ENCODE measurements at regions not wholly inside any gene's neighbourhood (a gene's known extent, or its start where the extent isn't known, plus 50 kb on each side); places are given as distances from the start of the nearest gene placed in this dataset.
A peak's percentile ranks its signal among the peaks of the same experiment; 100 is the strongest.

GRCh38 chr22:49658902-49659280, 168.8 kb downstream of the BRD1 start (continued):
- TF ChIP-seq, protein P1, sequence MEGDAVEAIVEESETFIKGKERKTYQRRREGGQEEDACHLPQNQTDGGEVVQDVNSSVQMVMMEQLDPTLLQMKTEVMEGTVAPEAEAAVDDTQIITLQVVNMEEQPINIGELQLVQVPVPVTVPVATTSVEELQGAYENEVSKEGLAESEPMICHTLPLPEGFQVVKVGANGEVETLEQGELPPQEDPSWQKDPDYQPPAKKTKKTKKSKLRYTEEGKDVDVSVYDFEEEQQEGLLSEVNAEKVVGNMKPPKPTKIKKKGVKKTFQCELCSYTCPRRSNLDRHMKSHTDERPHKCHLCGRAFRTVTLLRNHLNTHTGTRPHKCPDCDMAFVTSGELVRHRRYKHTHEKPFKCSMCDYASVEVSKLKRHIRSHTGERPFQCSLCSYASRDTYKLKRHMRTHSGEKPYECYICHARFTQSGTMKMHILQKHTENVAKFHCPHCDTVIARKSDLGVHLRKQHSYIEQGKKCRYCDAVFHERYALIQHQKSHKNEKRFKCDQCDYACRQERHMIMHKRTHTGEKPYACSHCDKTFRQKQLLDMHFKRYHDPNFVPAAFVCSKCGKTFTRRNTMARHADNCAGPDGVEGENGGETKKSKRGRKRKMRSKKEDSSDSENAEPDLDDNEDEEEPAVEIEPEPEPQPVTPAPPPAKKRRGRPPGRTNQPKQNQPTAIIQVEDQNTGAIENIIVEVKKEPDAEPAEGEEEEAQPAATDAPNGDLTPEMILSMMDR (IDR thresholded peaks at IDR 0.05 in 2 of 3, conservative IDR thresholded peaks at IDR 0.05 in 1 of 3; ENCODE audit: borderline replicate concordance in 1 of 3, insufficient read depth in 1 of 3, low read depth in 2 of 3, low read length in 2 of 3): no peak
- TF ChIP-seq, protein P2, sequence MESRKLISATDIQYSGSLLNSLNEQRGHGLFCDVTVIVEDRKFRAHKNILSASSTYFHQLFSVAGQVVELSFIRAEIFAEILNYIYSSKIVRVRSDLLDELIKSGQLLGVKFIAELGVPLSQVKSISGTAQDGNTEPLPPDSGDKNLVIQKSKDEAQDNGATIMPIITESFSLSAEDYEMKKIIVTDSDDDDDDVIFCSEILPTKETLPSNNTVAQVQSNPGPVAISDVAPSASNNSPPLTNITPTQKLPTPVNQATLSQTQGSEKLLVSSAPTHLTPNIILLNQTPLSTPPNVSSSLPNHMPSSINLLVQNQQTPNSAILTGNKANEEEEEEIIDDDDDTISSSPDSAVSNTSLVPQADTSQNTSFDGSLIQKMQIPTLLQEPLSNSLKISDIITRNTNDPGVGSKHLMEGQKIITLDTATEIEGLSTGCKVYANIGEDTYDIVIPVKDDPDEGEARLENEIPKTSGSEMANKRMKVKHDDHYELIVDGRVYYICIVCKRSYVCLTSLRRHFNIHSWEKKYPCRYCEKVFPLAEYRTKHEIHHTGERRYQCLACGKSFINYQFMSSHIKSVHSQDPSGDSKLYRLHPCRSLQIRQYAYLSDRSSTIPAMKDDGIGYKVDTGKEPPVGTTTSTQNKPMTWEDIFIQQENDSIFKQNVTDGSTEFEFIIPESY (IDR thresholded peaks at IDR 0.05; ENCODE audit: extremely low read depth, insufficient replicate concordance, low read length): no peak

DNA sequence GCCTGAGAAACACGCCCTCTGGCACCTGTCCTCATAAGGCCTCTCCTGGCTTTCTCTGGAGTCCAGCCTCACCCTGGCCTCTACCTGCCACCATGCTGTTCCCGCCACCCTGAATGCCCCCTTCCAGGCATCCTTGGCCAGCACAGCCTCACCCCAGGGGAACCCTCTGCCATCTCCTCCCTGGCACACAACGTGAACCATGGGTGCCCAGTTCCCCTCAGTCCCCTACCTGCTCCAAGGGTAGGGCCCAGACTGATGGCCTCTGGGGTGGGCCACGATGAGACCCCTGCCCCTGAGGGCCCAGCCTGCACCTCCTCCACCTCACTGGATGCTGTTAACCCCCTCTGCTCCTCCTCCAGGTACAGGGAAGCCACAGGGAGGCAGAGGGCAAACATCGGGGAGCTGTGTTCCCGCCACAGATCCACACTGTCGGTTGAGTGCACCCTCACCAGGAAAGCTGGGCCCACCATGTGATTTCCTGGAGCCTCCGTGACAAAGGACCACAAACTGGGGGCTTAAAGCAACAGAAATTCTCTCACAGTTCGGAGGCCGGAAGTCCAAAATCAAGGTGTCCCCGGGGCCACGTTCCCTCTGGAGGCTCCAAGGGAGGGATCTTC, 169.6 kb downstream of the BRD1 start:
- Histone ChIP-seq H3K27me3 (ENCODE audit: insufficient read depth, low read length) (0 out of 2 replicates have a peak, but pooled peaks cover 5% of the 10 kb centered on the region), H3K4me2 (ENCODE audit: low read length) (peak overlapping the region; percentile 76; the same call in 1 of the 2 replicates), H3K4me3 (replicated peaks in 1 of 2; ENCODE audit: low read depth in 1 of 2, low read length in 2 of 2) (no peak overlapping the region; a peak in 1 of 4 replicates), H3K9me2 (ENCODE audit: insufficient read depth) (no peaks in the 10 kb centered on the region), H3K9ac (ENCODE audit: low read length) (no peak overlapping the region), H2AFZ (ENCODE audit: low read depth, low read length, poor library complexity, severe bottlenecking) (no peak overlapping the region), H4K20me1 (ENCODE audit: insufficient read depth) (no peaks in the 10 kb centered on the region), H3K36me3 (ENCODE audit: control insufficient read depth in 1 of 2, insufficient read depth in 2 of 2, low read length in 2 of 2) (peaks cover 0 to 9% of the 10 kb centered on the region in 2 experiments; a peak in 2 of 4 replicates), H3K9me3 (ENCODE audit: control insufficient read depth in 1 of 2, insufficient read depth in 1 of 2, low read depth in 1 of 2, low read length in 2 of 2) (no peaks in the 10 kb centered on the region), H3K27ac (ENCODE audit: low read depth, low read length) (peak overlapping the region; percentile 82), H3K4me1 (ENCODE audit: control insufficient read depth in 1 of 2, insufficient read depth in 2 of 2, low read length in 2 of 2) (peaks cover 3 to 12% of the 10 kb centered on the region in 2 experiments; a peak in 3 of 4 replicates), H3K79me2 (ENCODE audit: insufficient read depth, low read length) (peaks cover 37% of the 10 kb centered on the region)
- intact Hi-C loops (cut with micrococcal nuclease): no loop called here
- DNase-seq (ENCODE audit: low read depth, low spot score) (no peak), ATAC-seq (no peak)
- POLR2A ChIA-PET: no interaction called here
- BruUV-seq (replicated peaks): no TSS peak
- CTCF ChIA-PET: no interaction called here
- RAD21 ChIA-PET (ENCODE audit: low non-redundant PET in 1 of 2, low total read pairs in 2 of 2, uncharacterized antibody in 2 of 2, unreplicated experiment in 2 of 2): no interaction called here
- TF ChIP-seq ZFX (IDR thresholded peaks at IDR 0.05) (no peak), POLR2AphosphoS5 (IDR thresholded peaks at IDR 0.05; ENCODE audit: low read depth, low read length) (no peak), ZNF274 (IDR thresholded peaks at IDR 0.05; ENCODE audit: low read depth, low read length) (no peak), EZH2 (IDR thresholded peaks at IDR 0.05) (no peak), ELF1 (IDR thresholded peaks at IDR 0.05; ENCODE audit: borderline replicate concordance, low read depth) (no peak), SP1 (IDR thresholded peaks at IDR 0.05; ENCODE audit: low read depth) (no peak), MAX (IDR thresholded peaks at IDR 0.05) (no peak), SRF (IDR thresholded peaks at IDR 0.05; ENCODE audit: low read depth) (no peak), CBX3 (IDR thresholded peaks at IDR 0.05; ENCODE audit: low read depth) (no peak), EZH2phosphoT487 (IDR thresholded peaks at IDR 0.05; ENCODE audit: borderline replicate concordance) (no peak), SIN3A (IDR thresholded peaks at IDR 0.05; ENCODE audit: low read depth) (no peak), FOSL1 (IDR thresholded peaks at IDR 0.05; ENCODE audit: low read depth) (no peak), YY1 (IDR thresholded peaks at IDR 0.05; ENCODE audit: extremely low read depth, insufficient replicate concordance, low read depth, low read length) (no peak), EGR1 (IDR thresholded peaks at IDR 0.05; ENCODE audit: low read depth) (no peak)
- TF ChIP-seq, protein P3, sequence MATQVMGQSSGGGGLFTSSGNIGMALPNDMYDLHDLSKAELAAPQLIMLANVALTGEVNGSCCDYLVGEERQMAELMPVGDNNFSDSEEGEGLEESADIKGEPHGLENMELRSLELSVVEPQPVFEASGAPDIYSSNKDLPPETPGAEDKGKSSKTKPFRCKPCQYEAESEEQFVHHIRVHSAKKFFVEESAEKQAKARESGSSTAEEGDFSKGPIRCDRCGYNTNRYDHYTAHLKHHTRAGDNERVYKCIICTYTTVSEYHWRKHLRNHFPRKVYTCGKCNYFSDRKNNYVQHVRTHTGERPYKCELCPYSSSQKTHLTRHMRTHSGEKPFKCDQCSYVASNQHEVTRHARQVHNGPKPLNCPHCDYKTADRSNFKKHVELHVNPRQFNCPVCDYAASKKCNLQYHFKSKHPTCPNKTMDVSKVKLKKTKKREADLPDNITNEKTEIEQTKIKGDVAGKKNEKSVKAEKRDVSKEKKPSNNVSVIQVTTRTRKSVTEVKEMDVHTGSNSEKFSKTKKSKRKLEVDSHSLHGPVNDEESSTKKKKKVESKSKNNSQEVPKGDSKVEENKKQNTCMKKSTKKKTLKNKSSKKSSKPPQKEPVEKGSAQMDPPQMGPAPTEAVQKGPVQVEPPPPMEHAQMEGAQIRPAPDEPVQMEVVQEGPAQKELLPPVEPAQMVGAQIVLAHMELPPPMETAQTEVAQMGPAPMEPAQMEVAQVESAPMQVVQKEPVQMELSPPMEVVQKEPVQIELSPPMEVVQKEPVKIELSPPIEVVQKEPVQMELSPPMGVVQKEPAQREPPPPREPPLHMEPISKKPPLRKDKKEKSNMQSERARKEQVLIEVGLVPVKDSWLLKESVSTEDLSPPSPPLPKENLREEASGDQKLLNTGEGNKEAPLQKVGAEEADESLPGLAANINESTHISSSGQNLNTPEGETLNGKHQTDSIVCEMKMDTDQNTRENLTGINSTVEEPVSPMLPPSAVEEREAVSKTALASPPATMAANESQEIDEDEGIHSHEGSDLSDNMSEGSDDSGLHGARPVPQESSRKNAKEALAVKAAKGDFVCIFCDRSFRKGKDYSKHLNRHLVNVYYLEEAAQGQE (IDR thresholded peaks at IDR 0.05; ENCODE audit: low read depth): no peak
- TF ChIP-seq, protein P4, sequence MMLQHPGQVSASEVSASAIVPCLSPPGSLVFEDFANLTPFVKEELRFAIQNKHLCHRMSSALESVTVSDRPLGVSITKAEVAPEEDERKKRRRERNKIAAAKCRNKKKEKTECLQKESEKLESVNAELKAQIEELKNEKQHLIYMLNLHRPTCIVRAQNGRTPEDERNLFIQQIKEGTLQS (IDR thresholded peaks at IDR 0.05): no peak
